GM19372 (cell line): ENCODE measurements at regions not wholly inside any gene's neighbourhood (a gene's known extent, or its start where the extent isn't known, plus 50 kb on each side); places are given as distances from the start of the nearest gene placed in this dataset.
"Not testable (repeated sequence)": the region's sequence is repeated elsewhere in the genome, so short reads cannot be mapped to it uniquely, and the experiment has no call there.

Source experiments
- ATAC-seq: cut with Tn5 transposase; IDR thresholded peaks from one replicate; pipeline ENCODE4 v1.9.1; 2021; ENCODE audit warnings: mild to moderate bottlenecking, low read depth, moderate library complexity; ENCODE audit not compliant: unreplicated experiment

- ATAC-seq, result not testable (repeated sequence)
Measured at GRCh38 chr16:29578898-29579297, 72.7 kb upstream of the NPIPB12 start.

GRCh38 chr16:29581764-29582163 is 75.6 kb upstream of the NPIPB12 start:
- ATAC-seq, result not testable (repeated sequence)

GRCh38 chr16:29591919-29592318 is 71.1 kb upstream of the SPN start:
- not testable (repeated sequence) for ATAC-seq

GRCh38 chr16:29594269-29594925 is 68.7 kb upstream of the SPN start:
- ATAC-seq, result peak; percentile 45

- peak; percentile 83 for ATAC-seq
Measured at GRCh38 chr16:29594926-29595838, 67.9 kb upstream of the SPN start.

GRCh38 chr16:29597030-29597429 is 66.0 kb upstream of the SPN start:
- not testable (repeated sequence) for ATAC-seq

- not testable (repeated sequence) for ATAC-seq
Measured at GRCh38 chr16:29600111-29601000, 62.7 kb upstream of the SPN start.

- not testable (repeated sequence) for ATAC-seq
Measured at GRCh38 chr16:29602247-29602625, 60.8 kb upstream of the SPN start.

- not testable (repeated sequence) for ATAC-seq
Measured at GRCh38 chr16:29602683-29603088, 60.4 kb upstream of the SPN start.

GRCh38 chr16:29604631-29605549 is 58.2 kb upstream of the SPN start:
- not testable (repeated sequence) for ATAC-seq

- ATAC-seq, result not testable (repeated sequence)
Measured at GRCh38 chr16:29605593-29606205, 57.3 kb upstream of the SPN start.

GRCh38 chr16:29606669-29607427 is 56.2 kb upstream of the SPN start:
- not testable (repeated sequence) for ATAC-seq

- not testable (repeated sequence) for ATAC-seq
Measured at GRCh38 chr16:29607428-29607823, 55.6 kb upstream of the SPN start.

GRCh38 chr16:29612381-29613306 is 50.4 kb upstream of the SPN start:
- ATAC-seq, result peak; percentile 12
